Glutamatergic neuron (in vitro differentiated cells): ENCODE measurements at regions not wholly inside any gene's neighbourhood (a gene's known extent, or its start where the extent isn't known, plus 50 kb on each side); places are given as distances from the start of the nearest gene placed in this dataset.

ENCODE experiments used
- DNase-seq: peaks from one replicate; pipeline ENCODE4 v3.0.0; 2022
- H3K27ac Mint-ChIP-seq: one replicate; pipeline ENCODE4 v1.8.0; 2020; ENCODE audit warnings: mild to moderate bottlenecking, mixed read lengths, inconsistent platforms; ENCODE audit not compliant: unreplicated experiment
- H3K27me3 Mint-ChIP-seq: one replicate; pipeline ENCODE4 v1.8.0; 2020; ENCODE audit warnings: mild to moderate bottlenecking, moderate library complexity, mixed read lengths, inconsistent platforms; ENCODE audit not compliant: unreplicated experiment
- H3K36me3 Mint-ChIP-seq: one replicate; pipeline ENCODE4 v1.8.0; 2020; ENCODE audit warnings: mild to moderate bottlenecking, mixed read lengths, inconsistent platforms; ENCODE audit not compliant: unreplicated experiment
- H3K4me1 Mint-ChIP-seq: one replicate; pipeline ENCODE4 v1.8.0; 2020; ENCODE audit warnings: mild to moderate bottlenecking, low read depth, mixed read lengths, inconsistent platforms; ENCODE audit not compliant: unreplicated experiment
- H3K4me3 Mint-ChIP-seq: one replicate; pipeline ENCODE4 v1.8.0; 2020; ENCODE audit warnings: mild to moderate bottlenecking, mixed read lengths, inconsistent platforms; ENCODE audit not compliant: unreplicated experiment
- H3K9me3 Mint-ChIP-seq: one replicate; pipeline ENCODE4 v1.8.0; 2020; ENCODE audit warnings: mild to moderate bottlenecking, moderate library complexity, mixed read lengths, inconsistent platforms; ENCODE audit not compliant: unreplicated experiment
- CTCF ChIP-seq: fragments of 200-600 bp; sonication (generic); IDR thresholded peaks from one replicate; pipeline ENCODE4 v1.5.0; 2021; ENCODE audit not compliant: partially characterized antibody, unreplicated experiment

GRCh38 chr1:87555366-87555765 is 226.7 kb downstream of the LMO4 start:
- Mint-ChIP-seq H3K4me1 (no peaks in the 10 kb centered on the region), H3K27ac (no peak overlapping the region), H3K4me3 (no peak overlapping the region), H3K9me3 (no peaks in the 10 kb centered on the region), H3K36me3 (no peaks in the 10 kb centered on the region), H3K27me3 (peaks cover 1% of the 10 kb centered on the region)
- no peak for TF ChIP-seq CTCF
- no peak for DNase-seq

- H3K36me3 Mint-ChIP-seq: no peaks in the 10 kb centered on the region
- no peak for DNase-seq
- H3K27me3 Mint-ChIP-seq: peaks cover 1% of the 10 kb centered on the region
- no peak overlapping the region for H3K27ac Mint-ChIP-seq
- no peaks in the 10 kb centered on the region for H3K4me1 Mint-ChIP-seq
- H3K9me3 Mint-ChIP-seq: no peaks in the 10 kb centered on the region
- TF ChIP-seq CTCF: no peak
- no peak overlapping the region for H3K4me3 Mint-ChIP-seq
Measured at GRCh38 chr1:87556326-87556725, 227.6 kb downstream of the LMO4 start.

GRCh38 chr1:87558921-87559320 is 230.2 kb downstream of the LMO4 start:
- H3K4me1 Mint-ChIP-seq: no peaks in the 10 kb centered on the region
- no peak overlapping the region for H3K27ac Mint-ChIP-seq
- H3K9me3 Mint-ChIP-seq: no peaks in the 10 kb centered on the region
- no peak for TF ChIP-seq CTCF
- no peak overlapping the region for H3K4me3 Mint-ChIP-seq
- H3K36me3 Mint-ChIP-seq: no peaks in the 10 kb centered on the region
- DNase-seq: no peak
- H3K27me3 Mint-ChIP-seq: peaks cover 1% of the 10 kb centered on the region

GRCh38 chr1:87560137-87560536 is 231.5 kb downstream of the LMO4 start:
- no peaks in the 10 kb centered on the region for H3K4me1 Mint-ChIP-seq
- H3K36me3 Mint-ChIP-seq: no peaks in the 10 kb centered on the region
- TF ChIP-seq CTCF: no peak
- no peak overlapping the region for H3K27ac Mint-ChIP-seq
- H3K27me3 Mint-ChIP-seq: peaks cover 1% of the 10 kb centered on the region
- no peaks in the 10 kb centered on the region for H3K9me3 Mint-ChIP-seq
- no peak for DNase-seq
- H3K4me3 Mint-ChIP-seq: no peak overlapping the region

GRCh38 chr1:87560601-87561360 is 232.1 kb downstream of the LMO4 start:
- Mint-ChIP-seq H3K27me3 (peaks cover 1% of the 10 kb centered on the region), H3K27ac (no peak overlapping the region), H3K4me3 (no peak overlapping the region), H3K4me1 (no peaks in the 10 kb centered on the region), H3K36me3 (no peaks in the 10 kb centered on the region), H3K9me3 (no peaks in the 10 kb centered on the region)
- peak; percentile 34 for DNase-seq
- TF ChIP-seq CTCF: no peak
